DMS 273 treated with DMSO at 0.1 percent for 48 hours (cell line): ENCODE measurements at regions not wholly inside any gene's neighbourhood (a gene's known extent, or its start where the extent isn't known, plus 50 kb on each side); places are given as distances from the start of the nearest gene placed in this dataset.

Source experiments
- DNase-seq: peaks from one replicate; lab custom pipeline; 2025; lab: John Stamatoyannopoulos, UW

DNA sequence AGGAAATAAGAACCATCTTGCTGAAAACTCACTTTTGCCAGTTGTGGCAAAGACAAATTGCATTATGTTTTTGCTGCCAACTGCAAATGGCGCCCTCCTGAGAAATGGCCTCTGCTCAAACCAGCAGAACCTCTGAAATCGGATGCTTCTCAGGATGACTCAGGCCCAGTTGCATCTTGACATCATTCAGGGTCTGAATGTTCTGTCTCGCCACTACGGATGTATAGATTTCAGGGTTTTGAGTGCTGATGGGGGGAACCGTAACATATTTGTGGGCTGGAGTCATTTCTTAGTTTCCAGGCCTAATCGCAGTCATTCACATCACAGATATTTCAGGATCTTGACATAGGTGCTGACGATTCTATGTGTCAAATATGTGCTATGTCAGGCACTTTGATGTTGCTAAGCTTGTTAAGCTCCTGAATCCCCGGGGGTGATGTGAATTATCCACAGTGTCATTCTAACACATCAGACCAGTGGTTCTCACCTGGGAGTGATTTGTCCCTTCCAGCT, 207.1 kb downstream of the NFATC2 start:
- DNase-seq = no peak

DNA sequence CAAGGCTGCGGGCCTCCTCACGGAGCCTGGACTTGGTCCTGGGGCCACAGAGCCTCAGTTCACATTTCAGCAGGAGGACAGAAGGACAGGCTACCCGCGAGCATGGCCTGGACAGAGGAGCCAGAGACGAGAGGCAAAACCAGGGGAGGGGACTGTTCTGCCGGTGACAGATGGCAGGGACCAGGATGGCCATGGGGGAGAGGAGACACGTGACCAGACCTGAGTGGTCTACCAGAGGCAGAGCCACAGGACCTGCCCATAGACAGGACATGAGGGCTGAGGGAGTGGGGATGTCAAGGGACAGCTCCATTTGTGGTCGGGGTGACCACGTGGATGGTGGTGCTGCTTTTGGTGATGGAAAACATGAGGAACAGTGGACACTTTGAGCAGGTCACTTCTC, 207.9 kb downstream of the NFATC2 start:
- no peak for DNase-seq

DNA sequence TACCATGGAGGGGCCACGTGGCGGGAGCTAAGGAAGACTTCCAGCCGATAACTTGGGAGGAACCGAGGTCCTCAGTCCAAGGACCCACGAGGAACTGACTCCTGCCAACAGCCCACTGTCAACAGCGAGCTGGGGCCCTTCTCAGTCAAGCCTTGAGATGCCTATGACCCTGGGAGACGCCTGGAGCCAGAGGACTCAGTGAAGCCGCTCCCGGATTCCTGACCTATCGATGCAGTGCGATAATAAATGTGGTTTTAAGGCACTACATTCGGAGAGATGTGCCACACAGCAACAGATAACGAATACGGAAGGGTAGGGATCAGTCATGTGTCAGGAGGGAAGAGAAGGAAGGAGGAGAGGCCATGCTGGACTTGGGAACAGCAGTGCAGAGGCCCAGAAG, 208.5 kb downstream of the NFATC2 start:
- no peak for DNase-seq

DNA sequence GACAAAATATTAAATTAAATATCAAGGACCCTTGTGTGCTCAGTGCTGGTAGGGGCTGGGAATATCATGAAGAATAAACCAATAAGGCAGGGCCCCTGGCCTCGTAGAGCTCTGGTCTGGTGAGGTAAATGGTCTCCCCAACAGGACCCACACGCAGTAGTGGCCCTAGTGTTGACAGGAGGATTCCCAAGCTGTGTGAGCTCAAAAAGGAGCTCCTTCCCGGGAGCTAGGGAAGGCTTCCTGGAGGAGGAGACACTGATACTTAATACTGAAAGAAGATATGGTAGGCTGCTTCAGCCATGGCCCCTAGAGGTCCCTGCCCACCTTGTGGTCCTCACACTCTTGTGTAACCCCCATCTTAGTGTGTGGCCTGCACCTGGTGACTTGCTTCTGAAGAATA, 209.1 kb downstream of the NFATC2 start:
- no peak for DNase-seq

- DNase-seq = no peak
Observed at GRCh38 chr20:51331481-51331880, 211.0 kb downstream of the NFATC2 start.

DNA sequence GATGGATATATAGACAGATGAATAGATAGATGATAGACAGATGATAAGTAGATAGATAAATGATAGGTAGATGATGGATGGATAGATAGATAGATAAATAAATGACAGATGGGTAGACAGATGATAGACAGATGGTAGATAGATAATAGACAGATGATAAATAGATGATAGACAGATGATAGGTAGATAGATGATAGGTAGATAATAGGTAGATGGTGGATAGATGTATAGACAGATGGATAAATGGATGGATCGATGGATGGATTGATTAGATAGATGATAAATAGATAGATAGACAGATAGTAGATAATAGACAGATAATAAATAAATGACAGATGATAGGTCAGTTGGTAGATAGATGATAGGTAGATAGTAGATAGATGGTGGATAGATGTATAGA, 212.7 kb downstream of the NFATC2 start:
- no peak for DNase-seq

GRCh38 chr20:51327251-51327841, 215.2 kb downstream of the NFATC2 start:
- DNase-seq = no peak

DNA sequence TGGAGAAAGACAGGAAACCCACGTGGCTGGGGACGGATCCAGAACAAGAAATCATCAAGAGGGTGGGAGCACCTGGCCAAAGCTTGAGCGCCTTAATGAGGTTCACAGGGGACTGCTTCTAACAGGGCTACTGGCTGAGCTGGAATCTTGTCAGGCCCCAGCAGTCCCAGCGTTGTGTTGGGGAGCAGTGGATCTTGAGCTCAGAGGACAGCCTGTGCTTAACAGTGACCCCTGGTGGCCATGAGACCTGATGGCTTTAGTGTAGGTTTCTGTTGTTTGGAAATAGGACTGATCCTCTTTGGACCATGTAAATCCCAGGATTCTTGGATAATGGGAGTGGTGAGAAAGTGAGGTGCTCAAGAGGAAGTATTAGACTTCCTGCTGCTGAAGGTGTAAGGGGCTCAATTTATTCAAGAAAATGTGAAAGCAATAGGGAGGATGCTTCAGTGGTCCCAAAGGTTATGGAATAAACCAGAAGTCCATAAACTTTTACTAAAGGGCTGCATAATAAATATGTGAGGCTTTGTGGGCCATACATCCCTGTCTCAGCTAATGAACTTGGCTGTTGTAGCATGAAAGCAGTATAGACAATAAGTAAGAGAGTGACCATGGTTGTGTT, 216.2 kb downstream of the NFATC2 start:
- DNase-seq = no peak

GRCh38 chr20:51322164-51322707, 220.3 kb downstream of the NFATC2 start:
- DNase-seq = no peak

DNA sequence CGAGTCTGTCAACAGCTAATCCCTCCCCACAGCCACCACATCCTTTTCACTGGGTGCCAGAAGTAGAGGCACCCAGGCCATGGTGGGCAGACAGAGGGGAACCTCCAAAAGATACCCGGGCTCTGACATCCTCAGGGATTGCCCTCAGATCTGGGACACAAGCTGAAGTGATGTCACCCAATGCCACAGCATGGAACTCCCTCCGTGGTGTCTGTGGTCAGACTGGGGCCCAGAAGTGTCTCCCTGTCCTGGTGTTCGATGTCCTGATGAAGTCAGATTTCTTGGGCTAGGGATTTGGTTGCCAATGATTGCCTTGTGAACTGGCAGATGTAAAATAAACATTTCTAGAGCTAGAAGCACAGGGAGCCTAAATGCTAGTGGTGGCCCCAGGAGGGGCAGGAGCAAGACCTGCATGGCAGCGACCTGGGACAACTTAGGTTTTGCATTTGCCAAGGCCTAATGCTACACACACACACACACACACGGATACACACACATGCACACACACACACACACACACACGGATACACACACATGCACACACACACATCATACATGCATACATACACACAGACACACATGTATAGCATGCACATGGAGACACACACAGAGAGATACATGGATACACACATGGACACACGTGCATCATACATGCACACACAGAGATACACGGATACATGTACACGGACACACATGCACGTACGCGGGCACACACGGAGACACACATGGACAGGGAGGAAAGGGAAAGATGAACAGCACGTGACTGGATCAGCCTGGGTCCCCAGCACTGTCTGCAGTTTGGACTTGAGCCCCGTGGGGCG, 221.0 kb downstream of the NFATC2 start:
- DNase-seq = no peak

DNA sequence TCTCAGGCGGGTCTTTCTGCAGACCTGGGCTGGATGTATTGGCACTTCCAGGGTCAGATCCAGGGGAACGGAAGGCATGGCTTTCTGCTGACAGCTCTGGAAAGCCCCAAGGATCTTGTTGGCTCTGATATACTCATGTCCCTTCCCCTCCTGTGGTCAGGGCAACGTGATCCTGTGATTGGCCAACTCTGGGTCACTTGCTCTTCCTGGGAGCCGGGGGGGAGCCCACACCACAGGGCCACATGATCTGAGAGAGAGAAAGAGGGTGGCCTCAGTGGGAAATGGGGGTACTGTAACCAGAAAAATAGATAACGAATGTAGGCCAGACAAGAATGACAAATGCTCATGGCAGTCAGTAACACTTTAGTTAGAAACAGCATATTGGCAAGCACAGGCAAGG, 223.0 kb downstream of the NFATC2 start:
- no peak for DNase-seq

DNA sequence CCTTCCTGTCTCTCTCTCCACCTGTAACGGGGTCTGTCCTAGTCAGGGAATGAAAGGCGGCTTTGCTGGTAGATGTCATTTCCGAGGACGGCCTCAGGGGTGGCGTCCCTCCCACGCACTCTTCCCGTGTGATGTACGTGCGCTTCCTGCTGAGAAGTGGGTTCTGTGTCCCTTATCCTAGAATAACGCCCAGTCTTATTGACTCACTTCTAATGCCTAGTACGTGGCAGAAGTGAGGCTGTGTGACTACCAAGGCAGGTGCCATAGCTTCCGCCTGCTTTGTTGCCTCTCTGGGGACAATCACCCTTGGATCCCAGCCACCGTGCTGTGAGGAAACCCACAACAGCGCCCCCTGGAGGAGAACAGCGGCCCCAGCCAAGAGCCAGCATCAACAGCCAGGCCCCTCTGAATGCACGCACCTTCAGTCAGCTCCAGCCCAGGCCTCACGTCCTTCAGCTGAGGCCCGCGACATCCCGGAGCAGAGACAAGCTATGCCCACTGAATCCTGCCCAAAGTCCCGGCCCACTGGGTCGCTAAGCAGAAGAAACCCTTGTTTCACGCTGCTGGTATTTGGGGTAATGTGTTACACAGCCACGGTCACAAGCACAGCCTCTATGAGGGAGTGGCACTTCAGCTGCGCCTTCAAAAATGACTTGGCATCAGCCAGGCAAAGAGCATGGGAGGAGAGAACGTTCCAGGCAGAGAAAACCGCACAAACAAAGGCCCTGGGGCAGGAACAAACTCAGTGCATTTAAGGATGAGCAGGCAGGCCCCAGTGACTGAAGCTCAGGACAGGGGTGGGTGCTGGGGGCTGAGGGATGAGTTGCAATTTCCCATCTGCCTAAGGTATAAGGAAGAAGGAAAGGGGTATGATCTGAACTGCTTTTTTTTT, 224.2 kb downstream of the NFATC2 start:
- DNase-seq = no peak

- DNase-seq = no peak
Observed at GRCh38 chr20:51315390-51315789, 227.1 kb downstream of the NFATC2 start.

GRCh38 chr20:51313358-51313827, 229.1 kb downstream of the NFATC2 start:
- DNase-seq = no peak

DNA sequence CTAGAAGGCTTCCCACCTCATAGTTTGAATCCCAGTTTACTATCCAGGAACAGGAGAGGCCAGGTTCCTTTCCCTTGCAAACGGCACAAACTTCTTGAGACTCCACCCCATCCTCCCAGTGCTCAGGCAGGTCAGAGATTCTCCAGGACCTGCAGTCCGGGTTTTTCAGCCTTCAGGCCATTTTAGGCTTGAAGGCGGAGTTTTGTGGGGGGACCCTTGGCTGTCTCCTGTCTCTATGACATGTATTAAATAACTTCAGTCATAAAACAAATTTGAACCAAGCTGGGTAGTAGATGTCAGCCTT, 230.1 kb downstream of the NFATC2 start:
- no peak for DNase-seq

DNA sequence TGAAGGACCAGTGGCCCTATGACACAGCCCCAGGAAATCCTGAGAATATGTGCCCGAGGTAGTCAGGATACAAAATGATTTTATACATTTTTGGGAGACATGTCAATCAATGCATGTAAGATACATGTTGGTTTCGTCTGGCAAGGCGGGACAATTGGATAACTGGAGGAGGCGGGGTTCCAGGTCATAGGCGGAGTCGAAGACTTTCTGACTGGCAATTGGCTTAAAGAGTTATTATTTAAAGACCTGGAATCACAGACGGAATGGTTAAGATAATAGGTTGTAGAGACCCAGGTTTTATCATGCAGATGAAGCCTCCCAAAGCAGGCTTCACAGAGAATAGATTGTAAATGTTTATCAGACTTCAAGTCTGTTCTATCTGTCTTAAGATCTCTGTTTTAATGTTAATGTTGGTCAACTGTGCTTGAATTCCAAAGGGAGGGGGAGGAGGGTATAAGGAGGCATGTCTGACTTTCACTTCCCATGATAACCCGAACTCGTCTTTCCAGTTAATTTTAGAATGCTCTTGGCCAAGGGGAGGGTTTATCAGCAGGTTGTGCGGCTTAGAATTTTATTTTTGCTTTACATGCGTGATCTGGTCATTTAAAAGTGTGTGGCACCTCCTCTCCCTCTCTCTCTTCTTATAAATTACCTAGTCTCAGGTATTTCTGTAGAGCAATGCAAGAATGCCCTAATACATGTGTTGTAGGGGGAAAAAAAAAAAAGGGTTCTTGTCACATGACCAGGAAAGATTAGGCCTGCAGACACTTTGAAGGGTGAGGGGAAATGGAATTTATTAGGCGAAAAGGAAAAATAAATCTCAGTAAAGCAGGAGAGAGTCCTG, 230.7 kb downstream of the NFATC2 start:
- DNase-seq = no peak

DNA sequence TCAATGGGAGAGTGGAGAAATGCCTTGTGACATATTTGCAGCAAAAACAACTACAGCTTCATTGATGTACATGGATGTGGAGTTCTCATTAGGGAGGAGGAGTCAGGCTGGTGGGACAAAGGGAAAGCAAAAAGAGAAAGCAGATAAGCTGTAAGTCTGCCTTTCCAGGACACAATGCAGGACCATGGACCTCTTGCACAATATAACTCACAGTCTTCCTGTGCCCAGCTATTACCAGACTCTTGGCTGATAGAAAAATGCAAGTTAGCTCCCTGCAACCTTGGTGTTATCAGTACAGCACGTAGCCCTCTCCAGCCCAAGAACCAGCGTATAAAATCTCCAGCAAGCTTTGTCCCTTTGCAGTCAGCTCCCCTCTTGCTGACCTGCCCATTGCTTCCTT, 232.3 kb downstream of the NFATC2 start:
- no peak for DNase-seq

- no peak for DNase-seq
Observed at GRCh38 chr20:51309128-51309527, 233.4 kb downstream of the NFATC2 start.

DNA sequence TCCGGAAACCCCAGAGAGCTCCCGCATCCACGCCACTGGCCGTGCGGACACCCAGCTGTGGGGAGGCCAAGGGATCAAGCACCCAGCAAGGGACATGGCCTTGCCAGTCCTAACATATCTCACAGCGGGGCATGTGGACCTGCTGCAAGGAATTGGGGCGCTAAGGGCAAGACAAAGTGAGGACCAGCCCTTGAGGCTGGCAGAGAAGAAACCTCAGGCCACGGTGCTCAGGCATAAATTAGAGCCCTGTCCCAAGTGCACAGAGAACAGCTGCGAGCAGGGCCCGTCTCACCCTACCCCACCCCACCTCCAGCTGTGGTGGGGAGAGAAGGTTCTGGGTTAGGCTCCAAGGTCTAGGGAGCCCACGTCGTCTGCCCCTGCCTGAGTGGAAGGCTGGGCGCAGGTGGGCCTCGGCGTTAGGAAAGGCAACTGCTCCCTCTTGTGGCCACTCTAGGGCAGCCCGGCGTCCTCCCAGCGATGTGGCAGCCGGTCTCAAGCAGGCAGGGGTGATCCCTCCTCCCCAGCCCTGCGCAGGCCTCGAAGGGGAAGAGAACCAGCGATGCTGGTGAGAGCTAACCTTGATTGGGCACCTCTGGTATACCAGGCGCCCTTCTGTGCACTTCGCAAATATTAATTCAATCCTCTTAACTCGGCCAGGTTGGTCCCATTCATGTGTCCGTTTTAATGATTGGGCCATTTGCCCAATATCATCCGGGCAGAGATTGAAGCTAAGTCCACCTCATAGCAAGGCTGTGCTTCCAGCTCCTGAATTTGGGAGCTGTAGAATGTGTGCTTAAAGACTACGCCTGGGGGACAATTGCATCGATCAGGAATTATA, 235.8 kb downstream of the NFATC2 start:
- DNase-seq = peak; percentile 7

DNA sequence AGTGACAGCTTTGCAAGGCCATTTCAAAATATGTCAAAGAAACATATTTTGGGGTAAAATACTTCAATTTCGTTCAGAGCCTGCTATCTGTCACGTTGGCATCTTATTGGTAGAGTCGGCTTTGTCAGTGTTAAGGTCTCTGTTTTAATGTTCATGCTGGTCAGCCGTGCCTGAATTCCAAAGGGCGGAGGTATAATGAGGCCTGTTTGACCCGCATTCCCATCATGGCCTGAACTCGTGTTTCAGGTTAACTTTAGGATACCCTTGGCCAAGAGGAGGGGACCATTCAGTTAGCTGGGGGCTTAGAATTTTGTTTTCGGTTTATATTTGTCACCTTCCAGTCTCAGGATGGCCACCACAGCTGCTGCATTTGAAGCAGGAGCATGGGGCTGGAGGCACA, 236.4 kb downstream of the NFATC2 start:
- no peak for DNase-seq
